DMS114 treated with DMSO at 0.1 percent for 48 hours (cell line): ENCODE measurements at regions not wholly inside any gene's neighbourhood (a gene's known extent, or its start where the extent isn't known, plus 50 kb on each side); places are given as distances from the start of the nearest gene placed in this dataset.

Experiments
- DNase-seq: peaks from one replicate; lab custom pipeline; 2025; ENCODE audit not compliant: unreplicated experiment; lab: John Stamatoyannopoulos, UW

DNA sequence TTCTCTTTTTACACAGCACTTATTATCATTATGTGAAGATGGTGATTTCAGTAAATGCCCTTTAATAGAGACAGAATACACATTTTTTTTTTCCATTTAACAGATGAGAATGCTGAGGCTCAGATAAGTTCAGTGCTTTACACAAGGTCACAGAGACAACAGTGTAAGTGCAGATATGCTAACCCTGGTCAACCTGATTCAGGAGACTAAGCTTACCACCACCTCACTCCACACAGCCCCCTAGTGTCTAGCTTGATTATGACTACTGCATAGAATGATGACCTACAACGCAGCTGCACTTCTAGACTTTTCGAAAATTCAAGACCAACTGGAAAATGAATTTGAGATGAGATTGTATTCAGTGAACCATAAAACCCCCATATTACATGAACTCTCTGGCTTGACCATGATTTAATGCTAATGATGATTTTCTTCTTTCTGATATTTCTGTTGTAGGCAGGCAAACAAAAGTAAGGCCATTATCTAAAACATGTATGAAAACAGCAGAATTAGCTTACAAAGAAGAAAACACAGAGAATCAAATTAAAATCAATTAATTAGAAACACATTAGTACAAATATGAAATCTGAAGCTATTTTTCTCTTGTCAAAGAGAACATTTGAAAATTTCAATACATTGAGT is 212.1 kb upstream of the PHACTR1 start:
- DNase-seq, result no peak

DNA sequence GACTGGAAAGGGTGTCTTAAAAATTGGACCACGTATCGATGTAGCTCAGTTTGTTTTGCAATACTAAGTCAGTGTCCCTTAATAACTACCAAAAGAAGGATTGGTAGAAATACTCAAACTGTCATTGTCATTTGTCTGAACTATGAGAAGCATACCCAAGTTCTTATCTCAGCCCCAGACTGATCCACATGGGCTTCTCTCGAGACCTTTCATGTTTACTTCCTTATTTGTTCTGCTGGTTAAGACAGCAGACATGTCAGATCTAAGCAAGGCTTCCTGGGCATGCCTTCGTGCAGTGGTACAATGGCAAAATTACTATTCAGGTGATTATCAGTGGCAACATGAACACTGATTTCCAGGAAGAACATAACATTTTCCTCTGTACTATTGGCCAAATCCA is 211.1 kb upstream of the PHACTR1 start:
- no peak for DNase-seq

DNA sequence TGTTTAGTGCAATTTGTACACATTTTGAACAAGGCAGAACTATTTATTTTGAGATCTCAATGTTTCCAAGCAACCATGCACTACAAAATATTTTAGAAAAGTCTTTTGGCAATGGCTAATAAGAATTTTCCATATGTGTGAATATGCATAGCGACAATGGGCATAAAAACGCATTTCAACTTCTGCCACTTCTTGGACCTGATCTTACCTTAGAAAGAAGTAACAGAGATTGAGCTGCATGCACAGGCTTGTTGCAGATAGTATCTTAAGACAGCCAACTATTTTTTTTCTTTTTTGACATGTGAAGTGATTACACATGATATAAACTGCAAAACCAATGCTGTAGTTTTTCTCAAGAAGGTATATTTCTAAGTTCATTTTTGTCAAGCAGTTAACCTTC is 210.4 kb upstream of the PHACTR1 start:
- DNase-seq, result no peak

DNA sequence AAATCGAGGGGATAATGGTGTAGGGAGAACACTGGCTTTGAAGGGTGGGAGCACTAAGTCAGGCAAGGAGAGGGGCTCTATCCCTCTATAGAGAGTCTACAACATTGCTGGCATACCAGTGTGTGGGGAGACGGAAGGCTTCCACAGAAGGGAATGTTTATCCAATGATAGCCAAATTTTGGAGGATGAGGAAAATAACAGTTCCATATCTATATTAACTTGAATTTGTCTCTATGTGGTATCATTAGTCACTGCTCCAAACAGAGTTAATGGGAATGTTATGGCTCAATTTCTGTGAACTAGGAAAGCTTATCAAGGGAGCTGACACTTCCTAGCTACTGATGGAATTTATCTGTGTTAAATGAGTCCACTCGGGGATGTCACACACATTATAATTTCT is 208.9 kb upstream of the PHACTR1 start:
- no peak for DNase-seq

DNA sequence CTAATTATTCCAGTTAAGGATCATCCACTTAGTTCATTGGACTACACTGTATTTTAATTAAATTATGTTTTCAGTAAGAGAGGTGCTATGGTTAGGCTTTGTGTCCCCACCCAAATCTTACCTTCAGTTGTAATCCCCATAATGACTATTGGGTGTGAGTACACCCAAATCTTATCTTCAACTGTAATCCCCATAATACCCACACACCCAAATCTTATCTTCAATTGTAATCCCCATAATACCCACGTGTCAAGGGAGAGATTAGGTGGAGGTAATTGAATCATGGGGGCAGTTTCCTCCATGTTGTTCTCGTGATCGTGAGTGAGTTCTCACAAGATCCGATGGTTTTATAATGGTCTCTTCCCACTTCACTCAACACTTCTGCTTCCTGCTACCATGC is 208.0 kb upstream of the PHACTR1 start:
- no peak for DNase-seq

DNA sequence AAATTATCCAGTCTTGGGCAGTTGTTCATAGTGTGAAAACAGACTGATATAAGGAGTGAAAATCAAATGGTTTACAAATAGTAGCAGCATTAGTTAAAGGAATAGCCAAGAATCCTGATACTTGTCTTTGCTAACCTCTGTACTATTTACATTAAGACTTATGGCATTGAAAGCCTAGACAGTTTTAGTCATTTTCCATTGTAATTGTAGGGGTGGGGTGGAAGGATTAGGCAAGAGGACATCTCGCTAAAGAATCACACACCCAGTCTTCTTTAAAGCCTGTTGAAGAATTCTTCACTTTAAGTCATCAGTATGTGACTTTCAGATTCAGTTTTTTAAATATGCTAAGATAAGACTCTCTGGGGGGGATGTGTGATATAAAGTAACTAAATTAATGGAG is 207.5 kb upstream of the PHACTR1 start:
- DNase-seq, result no peak

DNA sequence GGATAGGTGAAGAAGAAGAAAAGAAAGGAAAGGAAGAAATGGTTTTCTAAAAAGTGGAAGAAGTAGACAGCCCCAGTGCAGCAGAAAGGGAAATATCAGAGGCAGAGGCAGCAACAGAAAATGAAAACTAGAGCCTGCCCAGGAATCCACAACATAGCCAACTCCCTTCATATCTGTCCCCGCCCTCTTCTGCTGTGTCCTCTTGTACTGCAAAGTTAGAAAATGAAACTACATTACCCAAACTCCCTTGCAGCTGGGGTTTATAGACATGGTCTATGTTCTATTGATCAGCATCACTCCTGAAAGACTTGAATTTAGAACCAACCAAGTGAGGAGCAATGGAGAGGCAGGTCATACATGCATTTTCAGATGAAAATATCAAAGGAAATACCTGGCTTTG is 200.5 kb upstream of the PHACTR1 start:
- DNase-seq, result no peak

DNA sequence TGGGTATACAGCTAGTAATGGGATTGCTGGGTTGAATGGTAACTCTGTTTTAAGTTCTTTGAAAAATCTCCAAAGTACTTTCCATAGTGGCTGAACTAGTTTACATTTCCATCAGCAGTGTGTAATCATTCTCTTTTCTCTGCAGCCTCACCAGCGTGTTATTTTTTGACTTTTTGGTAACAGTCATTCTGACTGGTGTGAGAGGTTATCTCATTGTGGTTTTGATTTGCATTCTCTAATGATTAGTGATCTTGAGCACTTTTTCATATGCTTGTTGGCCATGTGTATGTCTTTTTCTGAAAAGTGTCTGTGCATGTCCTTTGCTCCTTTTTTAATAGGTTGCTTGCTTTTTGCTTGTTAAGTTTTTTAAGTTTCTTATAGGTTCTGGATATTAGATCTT is 194.2 kb upstream of the PHACTR1 start:
- DNase-seq, result no peak

DNA sequence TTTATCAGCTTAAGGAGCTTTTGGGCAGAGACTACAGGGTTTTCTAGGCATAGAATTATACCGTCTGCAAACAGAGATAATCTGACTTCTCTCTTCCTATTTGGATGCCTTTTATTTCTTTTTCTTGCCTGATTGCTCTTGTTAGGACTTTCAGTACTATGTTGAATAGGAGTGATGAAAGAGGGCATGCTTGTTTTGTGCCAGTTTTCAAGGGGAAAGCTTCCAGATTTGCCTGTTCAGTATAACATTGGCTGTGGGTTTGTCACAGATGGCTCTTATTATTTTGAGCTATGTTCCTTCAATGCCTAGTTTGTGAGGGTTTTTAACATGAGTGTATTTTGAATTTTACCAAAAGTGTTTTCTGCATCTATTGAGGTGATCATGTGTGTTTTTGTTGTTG is 192.8 kb upstream of the PHACTR1 start:
- no peak for DNase-seq

DNA sequence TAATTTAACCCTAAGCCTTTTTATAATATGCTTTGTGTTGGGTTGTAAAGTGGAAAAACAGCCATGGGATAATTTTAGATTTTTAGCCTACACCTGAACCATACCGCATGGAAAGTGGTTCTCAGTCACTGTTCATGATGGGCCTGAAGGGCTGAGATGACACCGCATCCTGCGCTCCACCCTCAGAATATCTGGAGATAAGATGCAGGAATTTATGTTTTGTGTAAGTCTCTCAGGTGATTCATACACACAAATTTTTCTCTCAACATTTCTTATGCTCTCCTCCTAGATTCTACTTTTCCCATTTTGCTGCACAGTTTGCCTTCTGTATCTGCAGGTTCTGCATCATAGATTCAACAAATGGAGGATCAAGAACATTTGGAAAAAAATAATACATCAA is 191.3 kb upstream of the PHACTR1 start:
- no peak for DNase-seq

DNA sequence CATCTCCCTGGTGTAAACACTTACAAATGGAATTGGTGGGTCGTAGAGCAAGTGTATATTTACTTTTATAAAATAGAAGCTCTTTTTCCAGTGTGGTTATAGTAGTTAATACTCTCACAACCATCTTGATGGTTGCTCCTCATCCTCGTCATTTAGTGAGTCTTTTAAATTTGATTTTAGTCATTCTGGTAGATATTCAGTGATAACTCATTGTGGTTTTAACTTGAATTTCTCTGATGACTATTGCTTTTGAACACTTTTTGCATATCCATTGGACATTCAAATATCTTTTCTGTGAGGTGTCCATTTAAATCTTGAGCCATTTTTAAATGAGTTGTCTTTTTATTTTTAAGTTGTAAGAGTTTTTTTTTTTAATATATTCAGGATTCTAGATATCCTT is 189.2 kb upstream of the PHACTR1 start:
- no peak for DNase-seq

DNA sequence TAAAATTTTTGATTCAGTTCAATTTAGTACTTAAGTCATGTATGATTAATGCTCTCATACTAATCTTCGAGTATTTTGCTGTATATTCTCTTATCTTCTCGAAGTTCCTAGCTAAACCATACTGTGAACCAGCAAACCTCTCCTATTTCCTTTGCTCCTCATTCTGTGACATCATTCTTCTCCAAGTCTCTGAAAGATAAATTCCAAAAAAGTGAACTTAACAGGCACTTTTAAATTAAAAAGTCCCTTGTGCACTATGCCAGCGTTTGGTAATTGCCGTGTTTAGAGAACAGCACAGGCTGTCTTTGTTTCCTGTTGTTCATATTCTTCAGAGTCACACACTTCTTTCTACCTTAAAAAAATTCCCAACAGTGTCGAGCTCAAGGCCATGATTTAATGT is 188.4 kb upstream of the PHACTR1 start:
- DNase-seq, result no peak

DNA sequence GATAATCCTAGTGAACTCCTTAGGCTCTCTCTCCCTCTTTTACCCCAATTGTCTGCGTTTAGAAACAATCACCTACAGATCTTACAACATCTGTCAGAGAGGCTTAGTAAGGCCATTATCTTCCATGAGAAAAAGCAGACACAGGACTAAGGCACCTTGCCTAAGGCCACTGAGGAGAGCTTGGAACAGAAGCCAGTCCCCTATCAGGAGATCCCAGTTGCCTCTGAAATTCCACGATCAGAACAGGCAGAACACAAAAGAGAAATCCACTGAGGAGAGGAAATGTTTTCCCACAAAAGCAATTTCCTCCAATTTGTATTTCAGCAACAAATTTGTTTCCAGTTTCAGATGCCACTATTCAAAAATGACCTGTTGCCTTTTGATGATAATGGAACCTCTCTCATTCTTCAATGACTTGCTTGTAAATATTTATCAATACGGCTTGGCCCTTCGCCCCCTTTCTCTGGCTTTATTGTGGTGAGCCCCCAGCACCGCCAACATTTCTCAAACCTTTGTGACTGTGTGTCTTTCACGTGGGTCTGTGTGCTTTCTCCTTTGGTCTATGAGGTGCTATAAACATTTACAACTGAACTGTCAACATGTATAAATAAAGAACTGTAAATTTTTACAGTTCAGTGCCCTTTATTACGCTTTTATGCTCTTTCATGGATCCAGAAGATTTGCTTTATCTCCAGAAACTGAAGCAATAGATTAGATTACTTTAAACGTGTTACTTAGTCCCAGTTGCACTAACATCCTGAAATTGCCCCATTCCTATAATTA is 187.8 kb upstream of the PHACTR1 start:
- DNase-seq, result no peak

DNA sequence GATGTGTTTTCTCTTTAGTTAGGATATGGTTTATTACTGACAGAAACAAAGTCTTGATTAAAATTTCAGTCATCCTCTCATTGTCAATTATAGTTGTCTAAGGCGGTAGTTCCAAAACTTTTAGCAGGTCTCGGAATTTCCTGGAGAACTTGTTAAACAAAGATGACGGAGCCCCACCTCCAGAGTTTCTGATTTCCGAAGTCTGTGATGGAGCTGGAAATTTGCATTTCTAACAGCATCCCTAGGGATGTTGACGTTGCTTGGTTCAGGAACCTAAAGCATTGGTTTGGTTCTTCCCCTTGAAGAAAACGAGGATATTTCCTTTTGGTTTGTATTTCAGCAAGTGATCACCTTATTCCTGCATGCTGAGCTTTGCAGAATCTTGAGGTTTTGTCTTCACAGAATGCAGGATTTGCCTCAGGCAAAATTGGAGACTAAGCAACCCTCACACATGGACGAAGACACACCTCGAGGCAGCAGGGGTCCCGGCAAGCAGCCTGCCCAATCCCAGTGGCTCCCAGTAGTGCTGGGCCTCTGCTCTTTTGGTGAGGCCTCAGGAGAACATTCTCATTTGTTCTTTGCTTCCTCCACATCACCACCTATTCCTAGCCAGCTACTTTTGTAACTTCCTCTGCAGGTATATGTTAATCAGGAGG is 187.1 kb upstream of the PHACTR1 start:
- DNase-seq, result no peak

DNA sequence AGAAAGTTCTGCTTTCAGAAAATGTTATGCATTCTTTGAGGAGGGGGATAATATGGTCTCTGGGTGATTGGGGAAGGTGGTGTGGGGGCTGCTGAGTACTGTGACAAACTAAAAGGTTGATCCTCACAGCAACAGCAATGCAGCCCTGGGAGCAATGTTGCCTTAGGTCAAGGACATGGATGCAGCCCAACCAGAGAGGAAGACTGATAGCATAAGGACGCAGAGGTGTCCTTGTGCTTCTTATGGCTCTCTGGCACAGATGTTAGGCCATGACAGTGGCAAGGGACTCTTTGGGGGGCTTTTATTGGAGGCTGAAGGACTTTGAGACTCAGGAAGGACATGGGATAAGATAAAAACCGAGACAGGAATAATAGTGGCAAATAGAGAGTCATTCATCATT is 186.2 kb upstream of the PHACTR1 start:
- no peak for DNase-seq

DNA sequence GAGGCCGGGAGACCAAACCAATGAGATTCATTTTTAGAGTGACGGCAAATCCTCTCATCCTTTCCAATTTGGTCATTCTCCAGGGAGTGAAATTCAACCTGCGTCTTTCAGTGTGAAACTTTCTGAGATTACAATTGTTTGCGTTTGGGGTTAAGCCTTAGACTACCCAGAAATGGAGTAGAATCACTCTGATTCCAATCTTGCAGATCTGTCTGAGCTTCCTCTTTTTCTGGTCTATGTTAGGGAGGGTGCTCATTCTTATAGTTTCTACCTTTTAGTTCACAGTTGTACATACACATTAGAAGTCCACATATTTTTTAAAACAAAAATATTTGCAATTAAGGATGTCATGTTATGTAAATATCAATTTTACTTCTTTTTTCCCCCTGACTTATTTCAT is 183.0 kb upstream of the PHACTR1 start:
- no peak for DNase-seq

DNA sequence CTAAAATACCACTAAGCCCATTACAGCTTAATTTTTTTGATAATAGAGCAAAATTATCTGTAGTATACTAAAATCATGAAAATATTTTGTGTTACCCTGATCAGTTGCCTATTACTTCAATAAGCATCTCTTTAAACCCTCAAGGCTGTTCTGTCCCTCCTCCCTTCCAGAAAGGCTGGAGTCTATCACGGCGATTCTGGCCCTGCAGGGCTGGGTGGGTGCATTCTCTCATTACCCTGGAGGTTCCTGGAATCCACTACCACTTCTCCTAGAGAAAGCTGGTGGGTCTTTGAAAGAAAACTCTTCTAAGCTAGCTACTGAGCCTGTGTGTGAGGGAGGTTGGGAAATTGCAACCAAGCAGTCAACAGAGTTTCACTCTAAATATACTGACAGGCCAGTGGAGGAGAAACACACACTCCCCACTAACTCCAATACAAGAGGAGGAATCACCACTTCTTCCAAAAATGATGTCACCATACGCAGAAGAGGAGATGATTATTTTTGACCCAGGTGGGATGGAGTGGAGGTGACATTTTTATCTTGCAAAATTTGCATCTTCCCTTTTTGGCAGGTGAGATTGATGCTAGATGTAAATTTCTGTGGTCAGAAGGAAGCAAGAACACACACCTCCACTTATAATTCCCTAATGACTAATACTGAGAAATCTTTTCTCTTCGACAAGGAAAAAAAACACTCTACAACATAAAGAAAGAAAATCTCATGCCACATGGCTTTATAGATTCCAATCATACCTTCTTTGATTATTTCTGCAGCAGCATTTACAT is 182.3 kb upstream of the PHACTR1 start:
- DNase-seq, result no peak

DNA sequence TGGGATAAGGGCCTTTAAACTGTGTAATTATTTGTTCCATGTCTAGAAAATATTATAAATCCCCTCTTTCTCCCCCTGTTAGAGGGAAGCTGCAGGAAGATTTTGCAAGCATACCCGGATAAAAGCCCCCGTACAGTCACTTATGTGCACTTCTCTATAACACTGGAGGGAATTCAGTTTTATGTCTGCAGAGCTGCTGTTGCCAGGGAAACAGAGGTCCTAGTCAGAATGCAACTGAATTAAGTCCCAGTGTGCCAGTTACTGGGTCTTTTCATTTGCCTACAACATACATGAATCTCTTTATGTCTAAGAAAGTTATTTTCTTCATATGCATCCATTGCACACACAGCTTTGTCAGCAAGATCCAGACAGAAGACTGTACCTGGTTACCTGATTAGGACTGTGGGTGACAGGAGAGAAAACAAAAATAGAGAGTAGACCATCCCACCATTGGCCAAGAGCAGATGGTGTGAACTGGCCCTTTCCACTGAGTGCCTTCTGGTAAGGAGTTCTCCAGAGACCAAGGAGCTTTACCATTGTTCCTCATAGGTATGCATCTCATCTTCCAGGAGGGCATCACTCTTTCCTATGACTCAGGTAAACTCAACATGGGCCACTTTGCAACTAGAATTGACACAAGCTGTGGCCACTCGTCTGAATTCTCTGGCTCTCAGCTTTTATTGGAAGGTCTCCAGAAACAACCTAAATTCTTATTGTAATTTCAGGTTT is 180.8 kb upstream of the PHACTR1 start:
- DNase-seq, result no peak

DNA sequence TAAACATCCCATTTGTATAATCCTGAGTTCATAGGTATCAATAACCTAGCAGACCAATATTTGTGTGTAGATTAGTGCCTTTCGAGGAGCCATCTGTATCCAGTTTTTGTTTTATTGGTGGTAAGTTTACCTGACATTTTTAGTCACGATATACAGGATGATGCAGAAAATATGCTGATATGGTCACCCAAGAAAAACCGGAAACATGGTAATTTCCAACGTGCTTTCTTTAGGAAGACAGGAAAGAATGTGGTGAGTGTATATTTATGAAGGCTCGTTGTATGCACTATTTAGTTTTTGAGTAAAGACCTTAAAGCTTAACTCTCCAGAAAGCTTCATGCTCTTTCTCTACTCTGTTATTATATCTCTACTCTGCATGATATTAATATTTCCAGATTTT is 180.2 kb upstream of the PHACTR1 start:
- no peak for DNase-seq

DNA sequence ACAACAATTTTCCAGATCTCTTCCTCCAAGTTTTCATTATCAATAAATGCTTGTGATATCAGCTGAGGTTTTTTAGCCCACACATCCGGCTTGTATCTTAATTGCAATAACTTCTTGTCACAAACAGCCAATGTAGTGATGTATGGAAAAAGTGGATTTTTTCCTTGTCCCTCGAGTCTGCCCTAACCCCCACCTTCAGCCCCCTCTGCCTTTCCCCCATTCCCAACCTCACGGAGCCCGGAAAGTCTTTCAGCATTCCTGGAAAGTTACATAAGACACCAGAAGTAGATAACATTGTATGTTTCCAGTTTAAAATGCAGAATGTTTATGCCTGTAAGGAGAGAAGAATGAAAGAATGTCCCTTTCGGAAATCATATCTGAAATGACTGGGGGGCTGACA is 179.2 kb upstream of the PHACTR1 start:
- DNase-seq, result no peak

DNA sequence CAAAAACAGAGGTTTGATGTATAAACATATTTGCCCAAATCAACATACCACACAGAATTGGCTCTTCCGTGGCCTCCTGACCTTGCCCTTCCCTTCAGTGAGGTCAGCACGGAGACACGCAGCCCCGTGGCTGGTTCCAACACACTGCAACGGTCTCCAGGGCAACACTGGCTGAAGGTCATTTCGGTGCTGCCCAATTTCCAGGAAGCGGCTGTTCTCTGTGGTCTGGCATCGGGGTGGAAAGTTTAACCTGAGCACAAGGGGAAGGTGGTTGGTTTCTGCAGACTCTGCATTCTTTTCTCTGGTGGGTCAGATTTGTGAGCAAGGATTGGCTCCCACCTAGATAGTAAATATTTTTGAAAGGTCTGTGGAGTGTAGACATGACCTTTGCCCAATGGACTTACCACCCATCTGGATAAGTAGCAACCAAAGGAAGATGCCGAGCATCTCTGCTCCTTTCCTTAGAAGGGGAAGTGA is 177.6 kb upstream of the PHACTR1 start:
- DNase-seq, result no peak
